WI38 (cell line): ENCODE measurements at regions not wholly inside any gene's neighbourhood (a gene's known extent, or its start where the extent isn't known, plus 50 kb on each side); places are given as distances from the start of the nearest gene placed in this dataset.

Experiments
- H3K4me3 ChIP-seq: 2 replicates; pipeline ENCODE4 v1.5.1; 2011; ENCODE audit warnings: low read depth, mild to moderate bottlenecking, control low read depth, low read length
- CTCF ChIP-seq: IDR thresholded peaks from 2 replicates; pipeline ENCODE4 v1.5.1; 2012; ENCODE audit warnings: low read depth, mild to moderate bottlenecking, control low read depth, low read length

- no peak for TF ChIP-seq CTCF
- no peak overlapping the region for H3K4me3 ChIP-seq
Measured at GRCh38 chr18:28858248-28858647, 681.3 kb upstream of the CDH2 start.

- H3K4me3 ChIP-seq, result no peak overlapping the region
- TF ChIP-seq CTCF, result no peak
Measured at GRCh38 chr18:28855989-28856388, 679.1 kb upstream of the CDH2 start.

- H3K4me3 ChIP-seq, result no peak overlapping the region
- no peak for TF ChIP-seq CTCF
Measured at GRCh38 chr18:28855524-28855923, 678.6 kb upstream of the CDH2 start.

GRCh38 chr18:28854964-28855363, 678.0 kb upstream of the CDH2 start:
- no peak for TF ChIP-seq CTCF
- no peak overlapping the region for H3K4me3 ChIP-seq

- H3K4me3 ChIP-seq, result no peak overlapping the region
- no peak for TF ChIP-seq CTCF
Measured at GRCh38 chr18:28846958-28847357, 670.0 kb upstream of the CDH2 start.

- no peak overlapping the region for H3K4me3 ChIP-seq
- TF ChIP-seq CTCF, result no peak
Measured at GRCh38 chr18:28837100-28837499, 660.2 kb upstream of the CDH2 start.

GRCh38 chr18:28834889-28835288, 658.0 kb upstream of the CDH2 start:
- H3K4me3 ChIP-seq, result no peak overlapping the region
- no peak for TF ChIP-seq CTCF
